HG02970 (cell line): ENCODE measurements at regions not wholly inside any gene's neighbourhood (a gene's known extent, or its start where the extent isn't known, plus 50 kb on each side); places are given as distances from the start of the nearest gene placed in this dataset.
"Not testable (repeated sequence)": the region's sequence is repeated elsewhere in the genome, so short reads cannot be mapped to it uniquely, and the experiment has no call there.

Experiments
- ATAC-seq: cut with Tn5 transposase; IDR thresholded peaks from one replicate; pipeline ENCODE4 v1.9.1; 2021; ENCODE audit warnings: mild to moderate bottlenecking, moderate library complexity, moderate number of reproducible peaks; ENCODE audit not compliant: unreplicated experiment, low FRiP score

DNA sequence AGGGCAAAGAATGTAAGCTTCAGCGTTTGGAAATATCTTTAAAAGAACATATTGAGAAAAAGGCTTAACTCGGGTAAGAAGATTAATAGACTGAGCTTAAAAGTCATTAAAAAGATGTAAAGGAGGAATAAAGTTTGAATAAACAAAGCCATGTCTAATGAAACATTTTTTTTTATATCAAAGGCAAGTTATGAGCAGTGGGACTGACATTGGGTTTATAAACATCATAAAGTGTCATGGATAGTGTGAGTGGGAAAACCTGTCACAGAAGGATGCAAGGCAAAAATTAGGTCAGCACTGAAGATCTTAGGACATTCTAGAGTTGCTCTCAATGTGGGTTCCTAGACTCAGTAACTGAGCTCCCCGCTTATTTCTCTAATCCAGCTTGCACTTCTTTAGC, 438.0 kb upstream of the CDH11 start:
- ATAC-seq, result no peak

DNA sequence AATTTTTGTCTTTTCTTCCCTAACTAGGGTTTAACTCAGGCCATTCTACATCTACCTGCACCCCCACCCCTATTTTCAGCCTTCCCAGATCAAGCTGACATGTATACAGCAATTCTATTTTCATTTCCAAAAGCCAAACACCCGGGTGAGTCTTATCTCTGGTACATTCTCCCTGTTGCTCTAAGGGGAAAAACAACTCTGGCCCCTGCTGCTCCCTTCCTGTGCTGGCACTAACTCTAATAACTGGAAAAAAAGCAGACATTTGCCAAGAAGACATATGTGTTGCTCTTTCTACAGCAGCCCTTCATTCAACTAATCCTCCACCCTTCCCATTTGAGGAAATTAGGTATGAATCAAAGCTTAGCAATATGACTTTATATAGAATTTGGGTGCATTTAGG, 427.8 kb upstream of the CDH11 start:
- not testable (repeated sequence) for ATAC-seq

DNA sequence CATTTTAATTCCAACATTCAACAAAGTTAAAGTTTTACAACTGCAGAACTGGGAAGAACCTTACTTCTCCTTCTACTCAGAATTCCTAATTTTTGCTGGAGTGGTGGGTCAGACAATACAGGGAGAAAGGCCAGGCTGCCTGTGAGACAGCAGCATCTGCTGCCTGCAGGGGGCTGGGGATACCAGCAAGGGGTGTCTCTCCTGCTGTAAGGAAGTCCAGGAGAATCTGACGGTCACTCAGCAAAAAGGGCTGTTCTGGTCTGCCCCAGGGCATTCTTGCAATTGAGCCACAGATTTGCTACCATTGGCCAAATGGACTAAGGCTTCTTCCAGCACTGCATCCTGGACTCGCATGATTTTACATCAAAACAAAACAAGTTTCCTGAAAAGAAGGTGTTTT, 426.6 kb upstream of the CDH11 start:
- ATAC-seq, result no peak

DNA sequence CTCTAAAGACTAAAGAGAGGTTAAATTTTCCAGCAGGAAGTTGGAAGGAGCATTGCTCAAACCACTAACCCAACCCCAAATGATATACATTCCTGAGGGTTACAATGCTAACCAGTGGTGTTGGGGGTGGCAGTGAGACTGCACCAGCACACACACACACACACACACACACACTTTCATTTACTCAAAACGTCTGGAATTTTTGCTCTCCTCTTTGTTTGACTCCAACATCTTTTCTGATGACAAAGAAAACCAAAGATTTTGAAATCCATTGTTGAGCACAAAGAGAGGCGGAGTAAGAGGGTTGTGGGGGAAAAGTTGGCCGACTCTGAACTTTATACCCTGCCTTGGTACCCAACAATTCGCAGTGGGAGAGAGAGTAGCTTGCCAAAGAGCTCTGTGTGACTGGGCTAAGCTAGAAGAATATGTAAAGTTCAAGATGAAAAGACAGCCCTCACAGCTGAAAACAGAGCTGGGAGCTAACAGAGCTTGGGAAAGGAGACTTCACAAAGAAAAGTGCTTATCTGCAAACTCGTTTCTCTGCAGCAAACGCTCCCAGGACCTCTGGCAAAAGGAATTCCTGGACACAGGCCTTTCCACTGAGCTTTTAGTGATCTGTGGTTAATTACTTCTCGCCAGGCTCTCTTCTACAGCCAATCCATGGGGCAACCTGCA, 426.0 kb upstream of the CDH11 start:
- ATAC-seq, result no peak

DNA sequence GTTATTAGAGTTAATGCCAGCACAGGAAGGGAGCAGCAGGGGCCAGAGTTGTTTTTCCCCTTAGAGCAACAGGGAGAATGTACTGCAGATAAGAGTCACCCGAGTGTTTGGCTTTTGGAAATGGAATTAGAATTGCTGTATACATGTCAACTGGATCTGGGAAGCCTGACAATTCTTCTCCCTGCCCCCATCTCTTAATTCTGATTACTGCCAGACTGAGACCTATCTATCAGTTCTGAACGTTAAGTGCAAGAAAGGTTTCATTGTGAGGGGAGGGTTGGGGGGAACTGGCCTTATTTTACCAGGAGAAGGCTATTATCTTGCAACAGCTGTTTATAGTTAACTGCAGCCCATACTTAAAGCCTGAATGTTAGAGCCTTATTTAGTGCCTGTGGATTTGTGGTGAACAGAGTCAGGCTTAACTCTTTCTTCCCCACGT, 424.5 kb upstream of the CDH11 start:
- no peak for ATAC-seq

DNA sequence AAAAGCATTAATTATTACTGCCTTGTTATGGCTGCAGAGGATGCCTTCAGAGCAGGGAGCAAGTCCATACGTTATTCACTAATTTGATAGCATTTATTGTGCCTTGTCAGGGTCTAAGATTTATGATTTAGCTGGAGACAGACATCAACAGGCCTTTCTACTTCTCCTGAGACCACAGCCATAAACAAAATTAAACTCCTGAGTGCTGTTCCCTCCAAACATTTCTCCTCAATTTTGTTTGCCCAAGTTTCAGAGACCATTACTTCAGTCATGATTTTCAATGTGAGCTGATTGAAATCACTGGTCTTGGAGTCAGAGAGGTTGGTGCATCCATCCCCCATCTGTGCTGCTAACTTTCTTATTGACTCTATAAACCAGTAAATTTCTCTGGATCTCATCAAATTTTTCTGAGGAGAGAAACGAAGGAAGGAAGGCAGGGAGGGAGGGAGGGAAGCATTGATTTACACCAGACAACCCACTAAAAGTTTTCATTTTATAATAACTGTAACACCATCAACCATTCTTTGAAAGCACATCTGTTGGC, 423.6 kb upstream of the CDH11 start:
- ATAC-seq, result no peak

DNA sequence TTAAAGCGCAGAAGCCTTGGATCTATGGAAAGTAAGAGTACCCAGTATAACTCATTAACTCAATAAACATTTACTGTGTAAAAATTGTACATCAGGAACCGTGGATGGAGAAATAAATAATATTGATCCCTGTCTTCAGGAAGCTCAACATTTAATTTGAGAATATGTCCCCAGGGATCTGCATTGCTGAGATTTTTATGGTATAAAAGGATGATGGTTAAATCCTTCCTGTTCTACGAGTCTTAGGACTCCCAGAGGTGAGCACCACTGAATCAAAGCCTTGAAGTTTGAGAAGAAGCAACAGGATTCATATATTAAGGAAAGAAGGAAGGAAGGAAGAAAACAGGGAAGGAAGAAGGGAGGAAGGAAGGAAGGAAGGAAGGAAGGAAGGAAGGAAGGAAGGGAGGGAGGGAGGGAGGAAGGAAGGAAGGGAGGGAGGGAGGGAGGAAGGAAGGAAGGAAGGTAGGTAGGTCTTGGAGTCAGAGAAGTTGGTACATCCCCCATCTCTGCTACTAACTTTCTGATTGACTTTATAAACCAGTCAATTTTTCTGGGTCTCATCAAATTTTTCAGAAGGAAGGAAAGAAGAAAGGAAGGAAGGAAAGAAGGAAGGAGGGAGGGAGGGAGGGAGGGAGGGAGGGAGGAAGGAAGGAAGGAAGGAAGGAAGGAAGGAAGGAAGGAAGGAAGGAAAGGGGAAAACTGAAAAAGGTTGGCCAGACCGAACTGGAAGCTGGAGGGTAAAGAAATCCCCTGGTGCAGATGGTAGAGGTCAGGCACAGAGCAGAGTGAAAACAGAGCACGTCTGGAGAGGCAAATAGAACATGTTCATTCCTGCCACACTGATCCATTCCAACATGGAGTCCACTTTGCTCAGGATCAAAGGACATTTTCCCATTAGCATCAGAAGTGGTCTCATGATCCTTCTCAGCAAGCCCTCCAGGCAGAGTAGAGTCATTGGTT, 422.2 kb upstream of the CDH11 start:
- ATAC-seq, result no peak

DNA sequence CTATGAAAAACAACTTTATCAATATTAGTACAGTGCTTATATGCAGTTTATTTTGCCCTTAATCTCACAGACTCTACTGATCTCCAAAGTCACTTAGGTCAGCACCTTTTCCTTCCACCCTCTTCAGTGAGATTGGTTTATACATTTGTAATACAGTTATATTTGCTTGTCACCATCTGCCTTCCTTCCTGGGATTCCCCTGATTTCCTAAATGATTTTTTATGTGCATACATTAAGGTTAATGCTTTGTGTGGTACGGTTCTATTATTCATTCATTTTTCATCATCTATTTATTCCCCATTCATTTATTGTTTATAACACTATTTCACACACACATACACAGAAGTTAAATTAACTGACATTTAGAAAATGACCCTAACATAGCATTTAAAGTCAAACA, 419.8 kb upstream of the CDH11 start:
- ATAC-seq, result no peak

DNA sequence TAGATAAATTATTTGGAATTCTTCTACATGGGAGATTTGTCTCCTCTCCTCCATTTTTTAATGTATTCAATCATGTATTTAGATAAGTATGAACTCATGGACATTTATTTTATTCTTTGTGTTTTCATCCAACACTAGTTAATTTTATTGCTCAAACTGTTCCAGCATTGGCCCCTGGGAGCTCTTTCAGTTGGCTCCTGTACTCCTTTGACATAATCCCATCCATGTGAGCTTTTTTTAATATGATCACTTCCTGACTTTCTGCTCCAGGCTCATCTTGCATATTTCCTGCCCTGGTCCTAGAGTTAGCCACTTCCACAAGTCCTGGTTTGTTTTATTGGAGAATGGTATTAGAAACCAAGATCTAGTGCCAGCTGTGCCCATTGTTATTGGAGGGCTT, 419.0 kb upstream of the CDH11 start:
- no peak for ATAC-seq

DNA sequence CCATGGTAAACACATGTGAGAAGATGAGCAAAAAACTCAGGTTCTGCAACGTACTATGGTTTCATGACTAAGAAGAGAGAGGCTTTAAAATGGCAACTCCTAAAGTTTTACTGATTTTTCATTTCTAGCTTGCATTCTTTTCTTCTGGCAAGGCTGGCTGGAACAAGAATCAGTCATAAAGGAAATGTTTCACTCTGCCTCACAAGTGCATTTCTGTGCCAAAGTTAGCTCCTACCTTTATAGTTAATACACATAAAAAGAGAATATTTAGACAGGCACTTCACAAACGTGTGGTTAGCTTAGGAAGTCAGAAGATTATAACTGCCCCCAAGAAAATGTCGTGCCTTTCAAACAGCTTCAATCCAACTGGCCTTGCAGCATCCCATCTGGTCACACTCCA, 417.1 kb upstream of the CDH11 start:
- ATAC-seq, result no peak

DNA sequence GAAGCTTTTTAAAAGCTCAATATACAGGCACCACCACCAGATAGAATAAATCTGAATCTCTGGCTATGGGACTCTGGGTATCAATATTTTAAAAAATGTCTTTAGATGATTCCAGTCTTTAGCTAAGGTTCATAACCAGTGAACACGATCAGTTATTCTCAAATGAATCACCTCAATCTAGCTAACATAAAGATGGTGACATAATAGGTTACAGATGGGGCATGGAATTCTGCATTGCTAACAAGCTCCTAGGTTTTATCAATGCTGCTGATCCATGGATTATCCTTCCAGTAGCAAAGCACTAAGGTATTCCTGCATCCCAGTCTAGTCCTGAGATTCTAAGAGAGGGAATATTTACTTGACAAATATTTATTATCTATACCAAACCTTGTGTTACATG, 415.5 kb upstream of the CDH11 start:
- ATAC-seq, result no peak

DNA sequence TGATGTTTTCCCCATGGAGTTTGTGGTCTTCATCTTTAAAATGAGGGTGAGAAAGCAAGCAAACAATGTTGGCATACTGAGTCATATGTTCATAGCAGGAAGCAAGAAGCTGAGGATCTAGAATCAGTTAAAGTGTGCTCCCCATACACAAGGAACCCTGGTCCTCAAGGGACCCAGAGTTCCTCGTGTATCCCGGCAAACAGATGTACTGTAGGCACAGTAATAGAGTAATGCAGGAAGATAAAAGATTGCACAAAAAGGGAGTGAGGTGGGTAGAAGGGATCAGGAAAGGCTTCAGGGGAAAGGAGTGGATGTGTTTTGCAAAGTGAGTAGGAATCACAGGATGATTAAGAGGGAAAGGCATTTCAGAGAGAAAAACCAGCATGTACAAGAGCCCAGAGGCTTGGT, 412.3 kb upstream of the CDH11 start:
- no peak for ATAC-seq

DNA sequence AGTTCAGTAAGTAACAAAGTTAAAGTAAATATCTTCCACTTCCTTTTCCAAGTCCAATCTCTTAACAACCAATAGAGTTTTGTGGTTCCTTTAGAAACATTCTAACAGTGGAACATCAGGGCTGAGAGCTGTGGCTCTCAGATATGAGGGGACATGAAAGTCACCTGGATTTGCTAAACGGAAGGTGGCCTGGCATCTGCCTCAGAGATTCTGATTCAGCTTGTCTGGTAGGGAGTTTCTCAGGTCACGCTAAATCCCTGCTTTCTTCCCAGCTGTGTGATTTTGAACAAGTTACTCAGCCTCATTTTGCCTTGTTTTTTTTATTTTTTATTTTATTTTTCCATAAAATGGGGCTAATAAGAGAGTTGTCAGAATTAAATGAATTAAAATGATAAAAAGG, 411.0 kb upstream of the CDH11 start:
- ATAC-seq, result no peak

DNA sequence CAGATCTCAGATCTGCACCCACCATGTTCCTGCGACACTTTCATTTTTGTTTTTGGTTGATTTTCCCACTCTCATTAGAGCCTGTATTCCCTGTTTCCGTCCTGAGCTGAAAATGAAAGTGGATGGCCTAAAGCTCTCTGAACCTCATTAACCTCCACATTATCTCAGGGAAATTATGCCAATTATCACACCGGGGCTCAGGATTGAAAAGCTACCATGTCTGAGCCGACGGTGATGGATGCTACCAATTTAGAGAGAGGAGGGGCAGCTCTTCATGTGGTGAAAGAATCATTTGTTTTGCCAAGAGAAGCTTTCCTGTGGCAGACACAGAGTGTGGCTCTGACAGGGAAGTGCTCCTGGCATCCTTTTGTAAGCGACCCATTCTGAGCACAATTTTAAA, 410.4 kb upstream of the CDH11 start:
- no peak for ATAC-seq

DNA sequence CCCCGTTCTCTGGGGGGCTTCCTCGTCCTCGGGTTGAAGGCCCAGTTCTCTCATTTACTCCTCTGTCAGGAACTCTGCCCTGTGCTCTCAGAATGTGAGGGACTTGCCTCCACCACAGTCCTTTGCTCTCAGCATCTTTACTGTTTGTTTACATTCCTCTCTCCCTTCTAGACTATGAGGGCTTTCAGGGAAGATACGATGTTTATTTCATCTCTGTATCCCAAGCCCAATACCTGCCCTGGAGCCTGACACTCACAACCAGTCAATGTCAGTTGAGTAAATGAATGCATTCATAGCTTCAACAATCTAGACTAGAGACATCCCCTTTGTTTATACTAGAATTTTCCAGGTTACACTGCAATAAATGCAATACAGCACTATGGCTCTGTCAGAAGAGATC, 409.6 kb upstream of the CDH11 start:
- ATAC-seq, result no peak

DNA sequence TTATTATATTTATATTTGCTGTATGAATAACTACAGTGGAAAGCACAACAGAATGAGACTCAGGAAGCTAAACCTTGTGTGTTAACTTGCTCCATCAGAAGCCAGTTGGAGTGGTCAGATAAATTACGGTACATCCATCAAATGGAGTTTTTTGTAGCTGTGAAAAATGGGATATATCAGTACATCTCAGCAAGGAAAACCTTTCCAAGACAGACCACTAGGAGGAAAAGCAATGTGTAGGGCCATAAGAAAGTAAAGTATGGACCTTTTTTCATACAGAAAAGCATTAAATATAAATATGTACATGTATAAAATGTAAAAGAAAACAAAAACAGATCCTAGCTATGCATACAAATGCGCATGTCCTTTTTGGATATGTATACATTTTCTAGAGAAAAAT, 403.8 kb upstream of the CDH11 start:
- ATAC-seq, result no peak

DNA sequence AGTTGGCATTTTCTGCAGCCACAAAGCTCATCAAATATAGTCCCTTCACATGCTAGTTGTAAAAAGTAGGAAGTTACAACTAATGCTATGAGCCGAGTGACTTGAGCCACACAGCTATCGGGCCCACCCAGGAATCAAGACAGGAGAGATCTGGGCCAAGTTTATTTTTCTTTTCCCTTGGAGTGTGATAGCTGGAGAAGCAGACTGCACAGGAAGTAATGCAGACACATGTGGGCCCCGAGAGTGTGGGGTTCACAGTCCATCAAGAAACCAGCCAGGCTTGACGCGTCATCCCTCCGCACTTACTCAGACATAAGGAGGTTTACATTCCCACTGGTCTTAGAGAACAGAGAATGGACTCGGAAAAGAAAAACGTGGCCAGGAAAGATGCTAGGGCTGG, 403.1 kb upstream of the CDH11 start:
- ATAC-seq, result no peak

DNA sequence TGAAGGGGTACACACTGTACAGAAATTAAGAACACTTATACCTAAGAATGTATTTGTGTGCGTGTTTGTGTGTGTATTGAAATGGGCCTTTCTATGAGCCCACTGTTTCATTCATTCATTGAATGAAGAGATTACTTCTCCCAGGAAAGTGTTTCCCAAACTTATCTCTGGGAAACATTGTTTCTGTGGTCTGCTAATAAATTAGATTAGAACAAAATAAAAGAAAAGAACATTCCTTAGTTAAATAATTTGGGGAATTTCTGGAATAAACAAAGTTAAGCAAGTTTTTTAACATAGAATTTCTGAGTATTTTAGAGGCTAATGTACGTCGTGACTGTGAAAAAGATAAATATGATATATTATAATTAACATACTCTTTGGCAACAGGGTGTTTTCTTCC, 402.4 kb upstream of the CDH11 start:
- ATAC-seq, result no peak

DNA sequence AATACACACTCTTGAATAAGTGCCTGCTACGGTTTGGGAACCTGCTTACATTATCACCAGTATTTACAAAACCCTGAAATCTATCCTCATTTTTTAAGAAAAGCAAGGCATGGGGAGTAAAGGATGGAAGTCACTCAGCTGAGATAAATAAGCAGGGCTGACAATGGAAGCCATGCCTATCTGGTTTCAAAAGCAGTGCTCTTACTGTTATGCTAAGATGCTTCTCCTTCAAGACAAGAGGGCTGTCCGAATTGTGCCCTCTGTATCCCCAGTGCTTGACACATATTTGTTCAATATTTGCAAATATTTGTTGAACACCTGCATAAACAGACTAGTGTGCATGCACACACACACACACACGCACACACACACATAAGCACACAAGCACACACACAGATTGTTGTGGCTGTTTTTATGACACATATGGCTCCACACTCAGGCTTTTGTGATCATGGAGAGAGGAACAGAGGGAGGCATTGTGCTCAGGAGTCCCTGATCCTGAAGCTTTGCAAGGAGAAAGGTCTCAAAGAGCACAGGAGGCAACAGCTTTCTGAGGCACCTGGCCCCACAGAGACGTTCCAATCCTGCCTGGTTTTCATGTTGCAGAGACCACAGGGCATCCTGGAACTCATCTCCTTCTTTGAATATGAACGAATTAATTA, 401.6 kb upstream of the CDH11 start:
- ATAC-seq, result no peak

DNA sequence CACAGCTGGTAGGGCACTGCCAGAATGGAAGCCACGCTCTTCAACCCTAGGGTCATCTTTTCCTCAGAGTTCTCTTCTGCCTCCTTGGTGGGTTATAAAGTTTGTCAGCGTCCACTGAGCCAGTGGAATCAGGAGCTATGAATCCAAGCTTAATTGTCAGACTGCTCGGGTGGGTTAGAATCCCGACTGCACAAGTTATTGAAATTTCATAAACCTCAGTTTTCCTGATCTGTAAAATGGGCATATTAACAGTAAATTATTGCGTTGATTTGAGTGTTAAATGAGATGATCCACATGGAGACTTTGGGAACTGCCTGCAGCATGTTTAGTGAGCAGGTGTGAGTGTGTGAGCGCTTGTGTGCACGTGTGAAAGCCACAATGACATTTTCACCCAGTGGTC, 400.5 kb upstream of the CDH11 start:
- no peak for ATAC-seq
